HG03571 (cell line): ENCODE measurements at regions not wholly inside any gene's neighbourhood (a gene's known extent, or its start where the extent isn't known, plus 50 kb on each side); places are given as distances from the start of the nearest gene placed in this dataset.

ENCODE experiments used
- ATAC-seq: cut with Tn5 transposase; IDR thresholded peaks from one replicate; pipeline ENCODE4 v1.9.1; 2021; ENCODE audit not compliant: unreplicated experiment

GRCh38 chr5:136811551-136811950, 446.2 kb upstream of the TRPC7 start:
- ATAC-seq: no peak

GRCh38 chr5:136811086-136811485, 445.7 kb upstream of the TRPC7 start:
- ATAC-seq: no peak

- ATAC-seq: no peak
Observed at GRCh38 chr5:136810261-136810801, 445.0 kb upstream of the TRPC7 start.

- no peak for ATAC-seq
Observed at GRCh38 chr5:136809382-136809781, 444.0 kb upstream of the TRPC7 start.

- ATAC-seq: no peak
Observed at GRCh38 chr5:136808756-136809155, 443.4 kb upstream of the TRPC7 start.

GRCh38 chr5:136805466-136805865, 440.1 kb upstream of the TRPC7 start:
- no peak for ATAC-seq

- no peak for ATAC-seq
Observed at GRCh38 chr5:136802383-136802782, 437.0 kb upstream of the TRPC7 start.

GRCh38 chr5:136799806-136800372, 434.5 kb upstream of the TRPC7 start:
- no peak for ATAC-seq

GRCh38 chr5:136793300-136793699, 428.0 kb upstream of the TRPC7 start:
- ATAC-seq: no peak

GRCh38 chr5:136781464-136781863, 416.1 kb upstream of the TRPC7 start:
- ATAC-seq: no peak

- ATAC-seq: no peak
Observed at GRCh38 chr5:136780518-136780917, 415.2 kb upstream of the TRPC7 start.

GRCh38 chr5:136776022-136776927, 410.9 kb upstream of the TRPC7 start:
- ATAC-seq: no peak

- no peak for ATAC-seq
Observed at GRCh38 chr5:136772491-136772890, 407.1 kb upstream of the TRPC7 start.

GRCh38 chr5:136769900-136770684, 404.7 kb upstream of the TRPC7 start:
- ATAC-seq: peak; percentile 76

- ATAC-seq: no peak
Observed at GRCh38 chr5:136769093-136769492, 403.7 kb upstream of the TRPC7 start.

- ATAC-seq: no peak
Observed at GRCh38 chr5:136768457-136768856, 403.1 kb upstream of the TRPC7 start.

- ATAC-seq: no peak
Observed at GRCh38 chr5:136766456-136766855, 401.1 kb upstream of the TRPC7 start.

- ATAC-seq: no peak
Observed at GRCh38 chr5:136764601-136765000, 399.3 kb upstream of the TRPC7 start.

GRCh38 chr5:136763548-136763947, 398.2 kb upstream of the TRPC7 start:
- ATAC-seq: no peak

- ATAC-seq: no peak
Observed at GRCh38 chr5:136754216-136754615, 388.9 kb upstream of the TRPC7 start.

GRCh38 chr5:136750224-136750862, 385.0 kb upstream of the TRPC7 start:
- no peak for ATAC-seq
